ENCODE measurements at regions not wholly inside any gene's neighbourhood (a gene's known extent, or its start where the extent isn't known, plus 50 kb on each side); places are given as distances from the start of the nearest gene placed in this dataset.

DNA sequence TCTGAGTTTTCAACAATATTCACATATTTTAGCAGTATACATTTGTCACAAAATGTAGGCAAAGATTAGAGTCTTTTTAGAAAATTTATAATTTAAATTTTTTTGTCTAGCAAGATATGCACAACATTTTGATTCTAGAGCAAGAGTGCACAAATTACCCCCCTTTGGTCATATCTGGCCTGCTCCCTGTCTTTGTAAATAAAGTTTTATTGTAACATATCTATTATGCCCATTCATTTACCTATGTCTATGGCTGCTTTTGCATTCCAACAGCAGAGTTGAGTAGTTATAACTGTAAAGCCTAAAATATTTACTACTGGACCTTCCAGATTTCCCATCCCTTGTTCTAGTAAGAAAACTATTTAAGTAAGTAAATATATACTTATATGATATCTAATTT, 430.7 kb downstream of the EDEM1 start:
- DNase-seq (ENCODE audit: low spot score) = no peak

DNA sequence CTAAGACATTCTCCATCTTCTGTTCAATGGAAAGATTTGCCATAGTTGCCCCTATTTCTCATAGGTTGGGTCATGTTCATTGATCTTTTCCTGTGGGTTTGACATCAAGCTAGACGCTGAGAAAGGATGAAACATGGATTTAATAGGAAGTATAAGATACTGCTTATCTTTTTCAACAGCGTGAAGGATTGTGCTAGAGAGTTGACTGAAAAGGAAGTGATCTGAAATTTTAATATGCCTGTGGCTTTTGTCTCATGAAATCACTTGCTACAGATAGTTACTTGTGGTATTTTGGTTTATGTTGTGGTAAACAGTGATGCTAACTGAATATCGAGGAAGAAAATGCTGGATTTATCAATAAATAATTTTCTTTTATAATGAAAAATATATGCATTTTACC, 442.9 kb downstream of the EDEM1 start:
- no peak for DNase-seq (ENCODE audit: low spot score)

DNA sequence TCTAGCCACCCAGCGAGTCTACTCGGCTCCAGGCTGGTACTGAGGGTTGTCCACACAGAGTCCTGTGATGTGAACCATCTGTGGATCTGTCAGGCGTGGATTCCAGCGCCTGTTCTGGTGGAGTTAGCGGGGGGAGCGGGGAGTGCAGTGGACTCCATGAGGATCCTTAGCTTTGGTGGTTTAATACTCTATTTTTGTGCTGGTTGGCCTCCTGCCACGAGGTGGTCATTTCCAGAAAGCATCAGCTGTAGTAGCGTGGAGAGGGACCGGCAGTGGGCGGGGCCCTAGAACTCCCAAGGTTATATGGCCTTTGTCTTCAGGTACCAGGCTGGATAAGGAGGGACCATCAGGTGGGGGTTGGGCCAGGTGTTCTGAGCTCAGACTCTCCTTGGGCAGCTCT, 446.5 kb downstream of the EDEM1 start:
- DNase-seq (ENCODE audit: low spot score) = no peak

DNA sequence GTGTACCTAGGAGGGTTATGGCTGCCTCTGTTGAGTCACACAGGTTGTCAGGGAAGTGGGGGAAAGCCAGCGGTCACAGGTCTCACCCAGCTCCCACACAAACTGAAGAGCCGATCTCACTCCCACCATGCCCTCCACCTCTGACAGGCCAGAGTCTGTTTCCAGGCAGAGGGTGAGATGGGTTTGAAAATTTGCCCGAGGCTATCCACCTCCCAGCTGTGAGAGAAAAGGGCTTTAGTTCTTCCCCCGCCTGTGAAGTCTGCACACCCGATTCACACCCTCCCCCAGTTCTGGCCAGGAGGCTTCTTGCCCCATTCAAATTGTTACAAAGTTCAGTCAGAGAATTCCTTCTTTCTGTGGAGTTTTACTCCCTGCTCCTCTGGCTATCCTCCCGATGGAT, 446.9 kb downstream of the EDEM1 start:
- DNase-seq (ENCODE audit: low spot score) = peak; percentile 51

DNA sequence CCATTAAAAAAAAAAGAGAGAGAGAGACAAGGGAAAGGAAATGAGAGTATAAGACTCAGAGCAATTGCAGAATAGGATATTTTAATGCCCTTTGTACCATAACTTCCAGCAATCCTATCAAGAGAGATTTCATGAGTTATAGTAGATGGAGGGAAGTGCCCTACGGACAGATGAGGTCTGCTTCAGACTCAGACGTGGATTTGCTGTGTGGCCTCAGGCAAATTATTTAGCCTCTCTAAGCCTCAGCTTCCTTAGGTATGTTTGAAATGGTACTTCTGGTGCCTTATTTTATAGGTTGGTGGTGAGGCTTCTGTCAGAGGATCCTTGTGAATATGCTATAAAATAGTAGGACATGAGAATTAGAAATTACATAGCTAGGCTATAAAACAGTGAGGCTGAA, 448.2 kb downstream of the EDEM1 start:
- no peak for DNase-seq (ENCODE audit: low spot score)

DNA sequence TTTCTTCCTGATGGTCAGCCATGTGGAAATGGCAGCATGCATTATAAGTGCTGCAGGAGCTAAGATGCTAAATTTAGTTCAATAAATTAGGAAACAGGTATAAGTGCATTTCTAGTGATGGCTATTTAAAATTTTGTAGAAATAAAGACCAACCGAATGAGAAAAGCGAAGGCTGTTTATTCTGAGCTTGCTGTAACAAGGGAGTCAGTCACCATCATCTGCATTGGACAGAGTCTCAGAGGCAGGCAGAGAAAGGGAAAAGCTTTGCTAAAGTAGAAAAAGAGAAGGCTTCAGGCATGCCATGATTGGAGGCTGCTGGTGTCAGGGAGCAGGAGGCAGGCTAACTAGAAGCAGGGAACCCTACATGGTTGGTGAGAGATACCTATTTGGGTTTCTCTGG, 451.0 kb downstream of the EDEM1 start:
- no peak for DNase-seq (ENCODE audit: low spot score)

DNA sequence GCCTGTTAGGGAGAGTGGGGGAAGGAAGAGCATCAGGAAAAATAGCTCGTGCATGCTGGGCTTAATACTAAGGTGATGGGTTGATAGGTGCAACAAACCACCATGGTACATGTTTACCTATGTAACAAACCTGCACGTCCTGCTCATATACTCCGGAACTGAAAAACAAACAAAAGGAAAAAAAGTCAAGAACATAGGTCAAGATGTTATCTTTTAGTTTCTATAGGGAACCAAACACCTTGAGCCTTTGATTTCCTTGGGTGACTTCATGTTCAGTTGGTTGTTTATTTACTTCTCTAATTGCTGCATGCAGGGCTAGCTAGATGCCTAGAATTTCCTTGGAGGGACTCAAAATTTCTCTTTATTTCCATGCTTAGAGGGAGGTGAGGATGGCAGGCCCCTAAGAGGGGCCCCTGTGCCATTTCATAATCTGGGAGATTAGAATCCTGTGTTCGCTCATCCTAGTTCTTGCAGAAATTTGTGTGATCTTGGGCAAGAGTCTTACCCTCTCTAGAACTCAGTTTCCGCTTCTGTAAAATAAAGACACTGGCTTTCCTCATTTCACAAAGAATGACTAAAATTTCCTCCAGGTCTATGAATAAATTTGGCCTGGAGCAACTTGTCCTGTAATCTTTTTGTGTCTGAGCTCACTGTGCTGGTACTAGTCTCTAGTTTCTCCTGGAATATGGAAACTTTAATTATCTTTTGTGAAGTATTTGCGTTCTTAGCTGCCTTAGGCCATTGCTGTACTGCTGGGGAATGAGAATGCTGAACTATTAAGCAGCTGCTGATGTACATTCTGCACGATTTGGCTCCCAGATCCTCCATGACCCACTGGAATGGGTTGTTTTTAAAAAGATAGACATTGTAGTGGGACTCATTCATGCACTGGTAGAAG, 457.5 kb downstream of the EDEM1 start:
- no peak for DNase-seq (ENCODE audit: low spot score)

DNA sequence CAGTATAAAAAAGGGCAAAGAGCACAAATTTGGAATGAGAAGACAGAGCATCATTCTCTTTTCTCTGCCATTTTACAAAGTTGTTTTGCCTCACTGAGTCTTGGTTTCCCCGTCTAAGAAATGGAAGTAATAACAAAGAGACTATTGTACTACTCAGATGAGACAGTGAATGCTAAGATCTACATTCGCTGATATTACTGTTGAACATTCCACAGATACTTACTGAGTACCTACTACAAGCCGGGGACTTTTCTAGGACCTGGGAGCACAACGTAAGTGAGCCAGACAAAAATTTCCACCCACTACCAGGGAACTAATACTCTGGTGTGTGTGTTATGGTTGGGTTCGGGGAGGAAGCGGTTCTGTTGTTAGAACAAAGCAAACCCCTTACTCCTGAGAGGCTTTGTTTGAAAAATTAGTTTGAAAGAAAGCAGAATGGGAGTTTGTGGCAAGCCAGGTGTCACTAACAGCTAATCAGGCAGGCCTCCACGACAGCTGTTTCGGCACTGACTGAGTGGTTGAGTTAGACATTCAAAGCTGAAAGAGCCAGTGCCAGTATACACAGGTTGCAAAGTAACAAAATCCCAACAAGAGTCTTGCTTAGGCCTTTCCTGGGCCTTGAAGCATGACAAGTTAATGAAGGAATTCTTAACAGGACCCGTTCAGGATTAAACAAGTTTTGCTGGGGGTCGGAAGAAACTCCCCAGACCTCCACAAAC, 458.3 kb downstream of the EDEM1 start:
- DNase-seq (ENCODE audit: low spot score) = no peak

DNA sequence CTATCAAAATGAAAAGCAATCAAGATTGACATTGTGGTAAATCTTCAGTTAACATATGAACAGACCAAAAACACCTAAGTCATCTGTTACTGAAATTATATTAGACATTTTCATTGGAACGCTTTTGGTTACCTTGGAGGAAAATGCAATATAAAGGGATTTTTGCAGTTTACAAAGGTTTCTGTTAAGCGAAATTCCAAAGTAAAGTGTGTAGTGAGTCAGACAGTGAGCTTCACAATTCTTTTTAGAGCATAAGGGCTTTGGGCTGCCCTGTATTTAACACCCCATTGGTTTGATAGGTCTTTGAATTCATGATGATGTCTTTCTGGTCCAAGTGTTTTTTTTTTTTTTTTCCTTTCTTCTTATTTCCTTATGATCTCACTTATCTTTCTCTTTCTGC, 462.8 kb downstream of the EDEM1 start:
- DNase-seq (ENCODE audit: low spot score) = no peak

DNA sequence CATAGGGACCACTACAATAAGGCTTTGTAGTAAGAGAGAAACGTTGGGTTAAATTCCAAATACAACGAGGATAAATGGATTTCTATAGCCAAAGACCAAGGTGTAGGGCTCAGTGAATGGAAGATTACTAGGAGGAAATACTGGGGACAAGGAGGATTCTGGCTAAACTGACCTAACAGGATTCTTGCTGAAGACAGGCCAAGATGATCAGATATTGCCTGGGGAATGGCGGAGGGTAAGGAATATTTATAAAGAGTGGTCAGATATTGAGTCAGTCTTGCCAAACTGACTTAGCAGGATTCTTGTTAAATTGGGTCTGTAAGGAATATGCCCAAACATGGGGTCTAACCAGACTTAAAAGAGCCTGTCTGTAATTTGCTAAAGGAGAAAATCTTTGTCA, 463.8 kb downstream of the EDEM1 start:
- no peak for DNase-seq (ENCODE audit: low spot score)

DNA sequence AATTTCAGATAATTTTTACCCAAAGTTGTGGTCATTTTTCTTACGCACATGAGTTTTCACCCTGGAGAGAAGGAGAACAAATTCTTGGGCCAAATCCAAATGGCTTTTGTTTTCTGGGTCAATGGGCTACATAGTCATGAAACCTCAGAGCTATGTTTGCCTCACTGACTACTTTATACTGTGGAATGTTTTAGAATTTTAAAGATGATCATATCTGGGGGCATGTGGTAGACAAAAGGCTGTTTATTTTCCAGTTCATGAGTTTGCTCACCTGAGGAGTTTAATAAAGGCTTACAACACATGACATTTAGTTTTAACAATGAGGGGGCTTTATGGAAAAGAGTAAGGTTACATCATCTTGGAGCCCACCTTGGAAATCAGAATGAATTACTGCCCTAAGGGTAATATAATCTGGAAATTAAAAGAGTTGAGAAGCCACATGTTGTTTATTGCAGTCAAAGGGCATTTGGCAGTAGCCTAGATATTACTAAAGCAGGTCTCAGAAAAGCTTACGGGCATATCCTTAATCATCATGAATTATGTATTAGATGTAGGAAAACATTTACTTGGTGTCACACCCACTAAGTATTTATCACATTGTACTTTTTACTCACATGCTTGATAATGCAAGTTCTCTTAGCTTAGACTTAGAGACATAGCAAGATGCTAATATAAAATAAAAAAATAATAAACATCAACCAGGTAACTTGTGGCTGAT, 466.1 kb downstream of the EDEM1 start:
- DNase-seq (ENCODE audit: low spot score) = no peak

DNA sequence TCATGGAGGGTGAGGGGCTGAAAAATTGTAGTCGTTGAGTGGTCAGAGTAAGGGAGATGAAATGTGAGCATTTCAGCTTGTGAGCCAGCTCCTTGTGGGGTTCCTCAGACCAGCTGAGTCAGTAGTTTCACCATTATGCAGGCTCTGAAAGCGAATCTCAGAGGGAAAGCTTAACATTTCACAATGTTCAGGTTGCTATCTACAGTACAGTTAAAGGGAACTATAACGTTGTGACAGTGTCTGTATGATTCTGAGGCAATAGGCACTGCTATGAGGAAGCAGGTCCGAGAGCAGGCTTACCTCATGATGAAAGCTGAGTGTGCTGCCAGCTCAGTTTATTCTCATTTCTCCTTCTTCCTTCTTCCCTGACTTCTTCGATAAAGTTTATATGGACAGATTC, 469.6 kb downstream of the EDEM1 start:
- DNase-seq (ENCODE audit: low spot score) = no peak

DNA sequence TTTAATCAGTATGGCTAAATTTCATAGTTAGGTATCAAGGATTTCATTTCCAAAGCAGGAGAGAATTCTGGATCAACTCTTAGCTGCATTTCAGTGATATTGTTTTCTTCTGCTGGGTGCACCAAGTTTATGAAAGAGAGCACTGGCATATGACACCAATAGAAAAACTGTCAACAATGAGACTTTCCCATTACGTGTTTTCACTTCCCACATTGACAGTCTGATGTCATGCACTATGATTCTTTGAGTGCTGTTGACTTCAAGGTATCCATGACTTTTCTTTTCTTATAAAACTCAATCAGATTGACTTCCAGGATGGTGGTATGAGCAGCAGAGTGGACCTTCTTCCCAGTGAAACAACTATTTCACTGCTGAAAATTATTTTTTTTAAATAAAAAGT, 476.1 kb downstream of the EDEM1 start:
- no peak for DNase-seq (ENCODE audit: low spot score)

DNA sequence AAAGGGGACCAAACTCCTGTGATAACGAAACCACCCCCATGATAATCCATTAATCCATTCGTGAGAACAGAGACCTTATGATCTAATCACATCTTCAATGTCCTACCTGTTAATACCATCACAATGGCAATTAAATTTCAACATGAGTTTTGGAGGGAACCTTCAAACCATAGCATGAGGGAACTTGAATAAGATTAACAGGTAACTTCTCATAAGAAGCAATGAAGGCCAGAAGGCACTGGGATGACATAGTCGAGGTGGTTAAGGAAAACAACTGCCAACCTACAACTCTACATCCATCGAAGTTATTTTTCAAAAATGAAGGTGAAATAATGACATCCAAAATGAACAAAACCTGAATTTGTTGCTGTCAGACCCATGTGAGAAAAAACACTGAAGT, 478.9 kb downstream of the EDEM1 start:
- DNase-seq (ENCODE audit: low spot score) = no peak

DNA sequence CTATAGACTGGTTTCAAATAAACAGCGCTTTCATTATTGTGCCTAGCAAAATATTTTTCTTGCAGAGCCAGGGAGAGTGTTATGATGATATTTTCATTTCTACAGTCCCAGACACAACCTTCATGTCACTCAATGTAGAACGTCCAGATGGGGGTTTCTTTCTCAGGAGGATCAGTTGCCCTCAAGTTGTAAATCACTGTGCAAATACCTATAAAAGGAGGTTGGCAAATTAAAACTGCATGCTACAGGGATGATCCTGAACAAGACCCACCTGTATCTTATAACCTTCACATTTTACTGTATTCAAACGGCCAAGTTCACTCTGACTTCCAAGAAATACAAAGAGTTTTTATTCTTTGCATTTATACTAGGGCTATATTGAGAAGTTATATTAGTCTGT, 486.0 kb downstream of the EDEM1 start:
- DNase-seq (ENCODE audit: low spot score) = no peak

DNA sequence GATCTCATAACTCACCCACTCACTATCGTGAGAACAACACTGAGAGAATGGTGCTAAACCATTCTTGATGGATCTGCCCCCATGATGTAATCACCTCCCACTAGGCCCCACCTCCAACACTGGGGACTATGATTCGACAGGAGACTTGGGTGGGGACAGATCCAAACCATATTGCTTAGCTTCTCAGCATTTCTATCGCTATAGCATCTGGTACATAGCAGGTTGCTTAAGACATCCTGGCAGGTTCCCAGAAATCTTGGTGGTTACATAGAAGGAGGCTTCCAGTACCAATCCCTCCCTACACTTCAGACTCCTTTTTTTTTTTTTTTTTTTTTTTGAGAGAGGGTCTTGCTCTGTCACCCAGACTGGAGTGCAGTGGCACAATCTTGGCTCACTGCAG, 487.8 kb downstream of the EDEM1 start:
- no peak for DNase-seq (ENCODE audit: low spot score)

DNA sequence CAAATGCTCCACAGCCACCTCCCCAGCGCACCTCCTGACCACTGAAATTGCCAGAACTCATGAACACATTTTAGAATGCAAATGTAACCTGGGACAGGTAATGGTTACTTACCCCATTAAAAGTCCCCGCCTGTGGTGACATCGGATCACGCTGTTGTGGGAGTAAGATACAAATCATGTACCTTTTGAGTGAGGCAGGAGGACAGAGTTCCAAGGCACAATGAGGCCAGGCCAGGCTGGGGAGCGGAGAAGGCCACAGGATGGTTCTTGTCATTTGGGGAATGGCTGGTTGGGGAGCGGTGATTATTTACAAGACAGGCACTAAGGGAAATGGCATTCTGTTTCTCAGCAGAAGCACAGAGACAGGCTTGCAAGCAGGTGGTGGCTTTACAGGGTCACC, 490.0 kb downstream of the EDEM1 start:
- DNase-seq (ENCODE audit: low spot score) = no peak

DNA sequence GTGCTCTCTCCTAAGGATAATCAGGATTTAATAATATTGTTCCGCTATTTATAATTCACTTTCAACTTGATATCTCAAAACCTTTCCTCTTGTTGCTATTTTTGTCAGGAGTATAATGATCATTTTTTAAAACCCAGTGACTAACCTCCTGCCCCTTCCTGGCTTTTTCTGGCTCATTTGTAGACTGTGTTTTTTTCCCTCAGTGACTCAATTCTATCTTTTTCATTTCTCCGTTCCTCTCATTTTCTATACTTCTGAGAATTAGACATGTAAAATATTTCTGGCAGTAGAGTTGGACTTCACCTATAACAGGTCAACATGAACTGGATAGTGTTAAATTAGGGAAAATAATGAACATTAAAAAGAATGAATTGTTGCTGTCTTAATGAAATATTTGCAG, 490.7 kb downstream of the EDEM1 start:
- DNase-seq (ENCODE audit: low spot score) = no peak

DNA sequence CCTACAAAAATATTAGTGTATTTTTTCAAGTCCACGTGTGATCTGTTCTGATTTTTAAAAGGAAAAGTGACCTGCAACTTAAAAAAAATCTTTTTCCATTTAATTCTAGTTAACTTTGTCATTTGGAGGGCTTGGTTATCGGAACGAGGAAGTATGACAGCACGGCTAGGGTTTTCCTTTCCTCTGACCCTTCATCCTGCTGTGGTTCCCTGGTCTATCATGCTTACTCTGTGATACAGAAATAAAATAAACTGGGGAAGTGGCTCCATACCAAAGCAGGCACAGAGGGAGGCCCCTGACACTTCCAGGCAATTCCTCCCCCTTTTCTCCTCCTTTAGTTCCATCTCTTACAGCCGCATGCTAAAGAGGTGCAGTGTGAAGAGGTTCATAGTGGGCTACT, 491.3 kb downstream of the EDEM1 start:
- no peak for DNase-seq (ENCODE audit: low spot score)

DNA sequence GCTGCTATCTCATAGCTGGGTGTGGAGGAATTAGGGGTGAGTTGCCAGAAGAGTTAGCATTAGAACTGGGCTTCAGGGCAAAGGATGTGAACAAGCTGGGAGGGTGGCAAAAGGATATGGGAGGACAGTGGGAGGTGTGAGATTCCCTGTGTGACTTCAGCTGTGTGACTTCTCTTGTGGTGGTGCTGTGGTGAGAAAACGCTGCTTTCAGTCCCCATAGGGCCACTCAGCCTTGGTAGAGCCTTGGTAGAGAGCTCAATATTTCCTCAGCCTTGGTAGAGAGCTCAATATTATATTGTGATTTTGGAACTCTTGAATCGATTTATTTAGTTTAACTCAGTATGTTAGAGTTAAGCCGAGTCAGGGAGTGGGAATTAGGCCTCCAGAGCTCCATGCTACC, 499.7 kb downstream of the EDEM1 start:
- no peak for DNase-seq (ENCODE audit: low spot score)

DNA sequence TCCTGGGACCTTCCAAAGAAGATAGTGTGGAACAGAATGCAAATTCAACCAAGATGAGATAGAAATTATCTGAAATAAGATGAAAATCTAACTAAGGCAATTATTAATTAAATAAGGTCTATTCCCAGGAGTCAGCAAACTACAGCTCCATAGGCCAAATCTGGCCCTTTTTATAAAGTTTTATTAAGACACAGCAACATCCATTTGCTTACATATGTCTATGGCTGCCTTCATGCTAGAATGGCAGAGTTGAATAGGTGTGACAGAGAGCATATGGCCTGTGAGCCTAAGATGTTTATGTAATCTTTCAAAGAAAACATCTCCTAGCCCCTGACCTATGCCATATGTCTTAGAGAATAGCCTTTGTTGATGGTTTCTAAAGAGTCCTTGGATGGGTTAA, 503.0 kb downstream of the EDEM1 start:
- no peak for DNase-seq (ENCODE audit: low spot score)

DNA sequence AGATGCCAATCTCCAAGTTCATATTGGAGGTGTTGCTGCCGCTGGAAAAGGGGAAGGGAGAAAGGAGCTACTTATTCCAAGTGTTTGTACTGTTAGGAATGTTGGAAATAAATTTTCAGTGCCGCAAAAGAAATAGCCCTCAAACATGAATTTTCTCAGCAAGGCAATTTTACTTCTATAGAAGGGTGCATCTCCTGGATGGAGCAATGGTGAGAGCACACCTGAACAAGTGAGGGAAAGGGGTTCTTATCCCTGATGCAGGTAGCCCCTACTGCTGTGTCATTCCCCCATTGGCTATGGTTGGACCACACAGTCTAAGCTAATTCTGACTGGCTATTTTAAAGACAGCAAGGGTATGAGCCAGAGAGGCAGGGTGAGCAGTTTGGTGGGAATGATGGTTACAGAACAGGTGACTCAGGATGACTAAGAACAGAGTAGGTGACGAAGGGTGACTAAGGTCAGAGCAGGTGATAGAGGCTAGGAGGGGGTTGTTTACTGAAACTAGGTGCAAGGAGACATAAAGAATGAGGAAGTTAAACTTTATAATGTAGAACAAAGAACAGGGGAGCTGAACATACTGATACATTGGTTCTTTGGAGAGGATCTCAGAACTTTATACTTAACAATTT, 503.5 kb downstream of the EDEM1 start:
- no peak for DNase-seq (ENCODE audit: low spot score)

DNA sequence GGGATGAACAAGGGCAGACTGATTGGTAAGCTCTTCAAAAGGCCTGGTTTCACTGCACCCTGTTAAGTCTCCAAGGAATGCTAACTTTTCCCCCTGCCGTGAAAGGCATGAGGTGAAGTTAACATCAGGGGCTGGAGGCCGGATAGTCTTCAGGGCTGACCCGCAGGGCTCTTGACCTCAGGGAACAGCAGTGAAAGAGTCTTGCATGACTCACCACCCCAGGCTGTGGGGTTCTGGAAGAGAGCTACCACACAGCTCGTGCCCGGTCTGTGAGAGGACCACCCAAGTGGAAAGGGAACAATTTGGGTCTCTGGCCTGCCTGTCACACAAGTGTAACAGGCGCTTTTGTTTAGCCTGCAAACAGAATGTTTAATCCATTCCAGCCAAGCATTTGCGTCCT, 504.9 kb downstream of the EDEM1 start:
- DNase-seq (ENCODE audit: low spot score) = peak; percentile 46

Measured in ecto neural progenitor cell (in vitro differentiated cells).